MM.1S (cell line): ENCODE measurements at regions not wholly inside any gene's neighbourhood (a gene's known extent, or its start where the extent isn't known, plus 50 kb on each side); places are given as distances from the start of the nearest gene placed in this dataset.

Experiments
- CTCF ChIP-seq: fragments of 300-600 bp; sonication (generic); IDR thresholded peaks from 2 replicates; pipeline ENCODE4 v1.5.1; 2016; ENCODE audit warnings: antibody characterized with exemption, low read length, mixed read lengths
- EZH2 ChIP-seq: fragments of 300-600 bp; sonication (generic); optimal IDR thresholded peaks from 2 replicates; pipeline ENCODE3; 2017; ENCODE audit warnings: low read depth, mild to moderate bottlenecking, antibody characterized with exemption, low read length, mixed read lengths
- EZH2phosphoT487 ChIP-seq: fragments of 300-600 bp; sonication (generic); IDR thresholded peaks from 2 replicates; pipeline ENCODE4 v1.6.1; 2018; ENCODE audit warnings: antibody characterized with exemption, low read length

- TF ChIP-seq CTCF: no peak
- no peak for TF ChIP-seq EZH2
- no peak for TF ChIP-seq EZH2phosphoT487
Measured at GRCh38 chr9:107878462-107878861, 388.9 kb upstream of the KLF4 start.
